Lower leg skin (tissue), 3 donors: ENCODE measurements at regions not wholly inside any gene's neighbourhood (a gene's known extent, or its start where the extent isn't known, plus 50 kb on each side); places are given as distances from the start of the nearest gene placed in this dataset.

ENCODE experiments used
- POLR2A ChIP-seq, 2 donors: fragments of 450-650 bp; IDR thresholded peaks; one replicate each; pipeline ENCODE4 v1.6.1; 2016 to 2017; ENCODE audit warnings: antibody characterized with exemption in 2 of 2, mild to moderate bottlenecking in 1 of 2, moderate library complexity in 1 of 2
- TF ChIP-seq, protein P1 (sequence below), 3 donors: fragments of 450-650 bp; IDR thresholded peaks; one replicate each; pipeline ENCODE4 v1.5.1; 2016; ENCODE audit warnings: antibody characterized with exemption in 3 of 3, mild to moderate bottlenecking in 3 of 3, moderate library complexity in 2 of 3

GRCh38 chr10:125249948-125250347 is 89.6 kb upstream of the CTBP2 start:
- TF ChIP-seq, protein P1, sequence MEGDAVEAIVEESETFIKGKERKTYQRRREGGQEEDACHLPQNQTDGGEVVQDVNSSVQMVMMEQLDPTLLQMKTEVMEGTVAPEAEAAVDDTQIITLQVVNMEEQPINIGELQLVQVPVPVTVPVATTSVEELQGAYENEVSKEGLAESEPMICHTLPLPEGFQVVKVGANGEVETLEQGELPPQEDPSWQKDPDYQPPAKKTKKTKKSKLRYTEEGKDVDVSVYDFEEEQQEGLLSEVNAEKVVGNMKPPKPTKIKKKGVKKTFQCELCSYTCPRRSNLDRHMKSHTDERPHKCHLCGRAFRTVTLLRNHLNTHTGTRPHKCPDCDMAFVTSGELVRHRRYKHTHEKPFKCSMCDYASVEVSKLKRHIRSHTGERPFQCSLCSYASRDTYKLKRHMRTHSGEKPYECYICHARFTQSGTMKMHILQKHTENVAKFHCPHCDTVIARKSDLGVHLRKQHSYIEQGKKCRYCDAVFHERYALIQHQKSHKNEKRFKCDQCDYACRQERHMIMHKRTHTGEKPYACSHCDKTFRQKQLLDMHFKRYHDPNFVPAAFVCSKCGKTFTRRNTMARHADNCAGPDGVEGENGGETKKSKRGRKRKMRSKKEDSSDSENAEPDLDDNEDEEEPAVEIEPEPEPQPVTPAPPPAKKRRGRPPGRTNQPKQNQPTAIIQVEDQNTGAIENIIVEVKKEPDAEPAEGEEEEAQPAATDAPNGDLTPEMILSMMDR (IDR thresholded peaks at IDR 0.05) = no peak
- no peak for TF ChIP-seq POLR2A (IDR thresholded peaks at IDR 0.05)
